ENCODE measurements at regions not wholly inside any gene's neighbourhood (a gene's known extent, or its start where the extent isn't known, plus 50 kb on each side); places are given as distances from the start of the nearest gene placed in this dataset.

- H3K27me3 Mint-ChIP-seq: peaks cover 7% of the 10 kb centered on the region
- H3K9me3 Mint-ChIP-seq: peaks cover 0 to 3% (median 0%) of the 10 kb centered on the region in 3 donors
- H3K36me3 Mint-ChIP-seq: peaks cover 2% of the 10 kb centered on the region
- peaks cover 0 to 6% (median 1%) of the 10 kb centered on the region in 3 donors for H3K4me1 Mint-ChIP-seq
- H3K27ac Mint-ChIP-seq: no peak overlapping the region
- H3K4me3 Mint-ChIP-seq: no peak overlapping the region
Observed at GRCh38 chr10:28250782-28251181, 52.1 kb downstream of the MPP7 start.

- no peak overlapping the region for H3K27ac Mint-ChIP-seq
- peaks cover 0 to 5% (median 0%) of the 10 kb centered on the region in 3 donors for H3K9me3 Mint-ChIP-seq
- peaks cover 2% of the 10 kb centered on the region for H3K36me3 Mint-ChIP-seq
- no peak overlapping the region for H3K4me3 Mint-ChIP-seq
- peaks cover 0 to 6% (median 1%) of the 10 kb centered on the region in 3 donors for H3K4me1 Mint-ChIP-seq
- peaks cover 9% of the 10 kb centered on the region for H3K27me3 Mint-ChIP-seq
Observed at GRCh38 chr10:28250358-28250757, 52.5 kb downstream of the MPP7 start.

- H3K36me3 Mint-ChIP-seq: peaks cover 2% of the 10 kb centered on the region
- H3K4me3 Mint-ChIP-seq: no peak overlapping the region
- H3K9me3 Mint-ChIP-seq: peaks cover 0 to 5% (median 0%) of the 10 kb centered on the region in 3 donors
- peaks cover 9% of the 10 kb centered on the region for H3K27me3 Mint-ChIP-seq
- peaks cover 0 to 4% (median 1%) of the 10 kb centered on the region in 3 donors for H3K4me1 Mint-ChIP-seq
- no peak overlapping the region for H3K27ac Mint-ChIP-seq
Observed at GRCh38 chr10:28249512-28249911, 53.4 kb downstream of the MPP7 start.

- H3K4me1 Mint-ChIP-seq: peaks cover 0 to 3% (median 1%) of the 10 kb centered on the region in 3 donors
- peaks cover 2% of the 10 kb centered on the region for H3K36me3 Mint-ChIP-seq
- H3K27ac Mint-ChIP-seq: no peak overlapping the region
- H3K4me3 Mint-ChIP-seq: no peak overlapping the region
- peaks cover 6% of the 10 kb centered on the region for H3K27me3 Mint-ChIP-seq
- H3K9me3 Mint-ChIP-seq: peaks cover 0 to 5% (median 0%) of the 10 kb centered on the region in 3 donors
Observed at GRCh38 chr10:28248092-28248491, 54.8 kb downstream of the MPP7 start.

- H3K4me3 Mint-ChIP-seq: no peak overlapping the region
- H3K36me3 Mint-ChIP-seq: peaks cover 2% of the 10 kb centered on the region
- peaks cover 0 to 5% (median 1%) of the 10 kb centered on the region in 3 donors for H3K4me1 Mint-ChIP-seq
- H3K27ac Mint-ChIP-seq: no peak overlapping the region
- H3K27me3 Mint-ChIP-seq: peaks cover 6% of the 10 kb centered on the region
- peaks cover 0 to 5% (median 0%) of the 10 kb centered on the region in 3 donors for H3K9me3 Mint-ChIP-seq
Observed at GRCh38 chr10:28246023-28246422, 56.8 kb downstream of the MPP7 start.

- Mint-ChIP-seq H3K27me3 (peaks cover 4% of the 10 kb centered on the region), H3K4me3 (no peak overlapping the region), H3K27ac (no peak overlapping the region), H3K9me3 (peaks cover 0 to 5% (median 0%) of the 10 kb centered on the region in 3 donors), H3K36me3 (peaks cover 2% of the 10 kb centered on the region), H3K4me1 (peaks cover 0 to 4% (median 1%) of the 10 kb centered on the region in 3 donors)
Observed at GRCh38 chr10:28243923-28244322, 58.9 kb downstream of the MPP7 start.

GRCh38 chr10:28242555-28243204 lies 60.2 kb downstream of the MPP7 start:
- H3K9me3 Mint-ChIP-seq: peaks cover 0 to 5% (median 0%) of the 10 kb centered on the region in 3 donors
- H3K27ac Mint-ChIP-seq: no peak overlapping the region
- H3K27me3 Mint-ChIP-seq: peaks cover 4% of the 10 kb centered on the region
- H3K4me1 Mint-ChIP-seq: peaks cover 0 to 2% (median 0%) of the 10 kb centered on the region in 3 donors
- H3K4me3 Mint-ChIP-seq: no peak overlapping the region
- H3K36me3 Mint-ChIP-seq: peaks cover 2% of the 10 kb centered on the region

- no peak overlapping the region for H3K27ac Mint-ChIP-seq
- H3K9me3 Mint-ChIP-seq: peaks cover 0 to 5% (median 0%) of the 10 kb centered on the region in 3 donors
- no peak overlapping the region for H3K4me3 Mint-ChIP-seq
- peaks cover 4% of the 10 kb centered on the region for H3K27me3 Mint-ChIP-seq
- peaks cover 2% of the 10 kb centered on the region for H3K36me3 Mint-ChIP-seq
- peaks cover 0 to 2% (median 0%) of the 10 kb centered on the region in 3 donors for H3K4me1 Mint-ChIP-seq
Observed at GRCh38 chr10:28241741-28242399, 61.0 kb downstream of the MPP7 start.

- H3K9me3 Mint-ChIP-seq: no peaks in the 10 kb centered on the region
- no peak overlapping the region for H3K27ac Mint-ChIP-seq
- H3K36me3 Mint-ChIP-seq: no peaks in the 10 kb centered on the region
- H3K4me3 Mint-ChIP-seq: no peak overlapping the region
- H3K4me1 Mint-ChIP-seq: peaks cover 0 to 2% (median 0%) of the 10 kb centered on the region in 3 donors
- peaks cover 2% of the 10 kb centered on the region for H3K27me3 Mint-ChIP-seq
Observed at GRCh38 chr10:28240400-28240799, 62.5 kb downstream of the MPP7 start.

- Mint-ChIP-seq H3K27me3 (no peaks in the 10 kb centered on the region), H3K4me1 (no peaks in the 10 kb centered on the region), H3K36me3 (peaks cover 2% of the 10 kb centered on the region), H3K9me3 (no peaks in the 10 kb centered on the region), H3K27ac (no peak overlapping the region), H3K4me3 (no peak overlapping the region)
Observed at GRCh38 chr10:28236591-28236990, 66.3 kb downstream of the MPP7 start.

- Mint-ChIP-seq H3K27me3 (peaks cover 2% of the 10 kb centered on the region), H3K9me3 (peaks cover 0 to 2% (median 0%) of the 10 kb centered on the region in 3 donors), H3K4me3 (no peak overlapping the region), H3K36me3 (peaks cover 3% of the 10 kb centered on the region), H3K4me1 (peaks cover 0 to 2% (median 0%) of the 10 kb centered on the region in 3 donors), H3K27ac (no peak overlapping the region)
Observed at GRCh38 chr10:28220811-28221210, 82.1 kb downstream of the MPP7 start.

GRCh38 chr10:28219251-28219650 lies 83.6 kb downstream of the MPP7 start:
- Mint-ChIP-seq H3K36me3 (peaks cover 3% of the 10 kb centered on the region), H3K27me3 (peaks cover 2% of the 10 kb centered on the region), H3K9me3 (no peaks in the 10 kb centered on the region), H3K27ac (no peak overlapping the region), H3K4me3 (no peak overlapping the region), H3K4me1 (peaks cover 0 to 2% (median 0%) of the 10 kb centered on the region in 3 donors)

- Mint-ChIP-seq H3K27me3 (peaks cover 2% of the 10 kb centered on the region), H3K36me3 (peaks cover 3% of the 10 kb centered on the region), H3K4me1 (peaks cover 0 to 2% (median 0%) of the 10 kb centered on the region in 3 donors), H3K4me3 (no peak overlapping the region), H3K27ac (no peak overlapping the region), H3K9me3 (no peaks in the 10 kb centered on the region)
Observed at GRCh38 chr10:28217848-28218247, 85.0 kb downstream of the MPP7 start.

GRCh38 chr10:28215930-28216329 lies 86.9 kb downstream of the MPP7 start:
- Mint-ChIP-seq H3K4me1 (peaks cover 0 to 2% (median 0%) of the 10 kb centered on the region in 3 donors), H3K36me3 (peaks cover 3% of the 10 kb centered on the region), H3K9me3 (no peaks in the 10 kb centered on the region), H3K4me3 (no peak overlapping the region), H3K27me3 (peaks cover 7% of the 10 kb centered on the region), H3K27ac (no peak overlapping the region)

- Mint-ChIP-seq H3K27ac (no peak overlapping the region), H3K36me3 (peaks cover 6% of the 10 kb centered on the region), H3K4me1 (peaks cover 0 to 2% (median 0%) of the 10 kb centered on the region in 3 donors), H3K9me3 (no peaks in the 10 kb centered on the region), H3K27me3 (peaks cover 7% of the 10 kb centered on the region), H3K4me3 (no peak overlapping the region)
Observed at GRCh38 chr10:28214219-28214618, 88.6 kb downstream of the MPP7 start.
